GM18907 (cell line): ENCODE measurements at regions not wholly inside any gene's neighbourhood (a gene's known extent, or its start where the extent isn't known, plus 50 kb on each side); places are given as distances from the start of the nearest gene placed in this dataset.
"Not testable (repeated sequence)": the region's sequence is repeated elsewhere in the genome, so short reads cannot be mapped to it uniquely, and the experiment has no call there.

Experiments
- ATAC-seq: cut with Tn5 transposase; IDR thresholded peaks from one replicate; pipeline ENCODE4 v1.9.1; 2021; ENCODE audit warnings: mild to moderate bottlenecking, moderate library complexity; ENCODE audit not compliant: unreplicated experiment

GRCh38 chr9:86997156-86997555 is 49.9 kb upstream of the GAS1 start:
- ATAC-seq: no peak

- no peak for ATAC-seq
Measured at GRCh38 chr9:86997951-86998350, 50.6 kb upstream of the GAS1 start.

- no peak for ATAC-seq
Measured at GRCh38 chr9:87002517-87002916, 55.2 kb upstream of the GAS1 start.

GRCh38 chr9:87004016-87004415 is 56.7 kb upstream of the GAS1 start:
- no peak for ATAC-seq

- ATAC-seq: no peak
Measured at GRCh38 chr9:87006956-87007355, 59.6 kb upstream of the GAS1 start.

GRCh38 chr9:87007711-87008366 is 60.5 kb upstream of the GAS1 start:
- no peak for ATAC-seq

- no peak for ATAC-seq
Measured at GRCh38 chr9:87008667-87009066, 61.4 kb upstream of the GAS1 start.

GRCh38 chr9:87010626-87011025 is 63.3 kb upstream of the GAS1 start:
- ATAC-seq: no peak

GRCh38 chr9:87011551-87011950 is 64.2 kb upstream of the GAS1 start:
- no peak for ATAC-seq

- no peak for ATAC-seq
Measured at GRCh38 chr9:87013490-87013889, 66.2 kb upstream of the GAS1 start.

GRCh38 chr9:87014436-87014835 is 67.1 kb upstream of the GAS1 start:
- ATAC-seq: no peak

- ATAC-seq: no peak
Measured at GRCh38 chr9:87016681-87017080, 69.4 kb upstream of the GAS1 start.

- no peak for ATAC-seq
Measured at GRCh38 chr9:87020169-87020950, 73.1 kb upstream of the GAS1 start.

GRCh38 chr9:87022178-87022577 is 74.9 kb upstream of the GAS1 start:
- no peak for ATAC-seq

- no peak for ATAC-seq
Measured at GRCh38 chr9:87026204-87026603, 78.9 kb upstream of the GAS1 start.

GRCh38 chr9:87028836-87029235 is 81.5 kb upstream of the GAS1 start:
- ATAC-seq: not testable (repeated sequence)

- ATAC-seq: no peak
Measured at GRCh38 chr9:87029905-87030304, 82.6 kb upstream of the GAS1 start.

GRCh38 chr9:87034841-87035240 is 87.5 kb upstream of the GAS1 start:
- no peak for ATAC-seq

- no peak for ATAC-seq
Measured at GRCh38 chr9:87035879-87036278, 88.6 kb upstream of the GAS1 start.

GRCh38 chr9:87036506-87036905 is 89.2 kb upstream of the GAS1 start:
- ATAC-seq: no peak

GRCh38 chr9:87039809-87040392 is 92.6 kb upstream of the GAS1 start:
- no peak for ATAC-seq

- ATAC-seq: no peak
Measured at GRCh38 chr9:87040410-87041009, 93.2 kb upstream of the GAS1 start.
